ENCODE measurements at regions not wholly inside any gene's neighbourhood (a gene's known extent, or its start where the extent isn't known, plus 50 kb on each side); places are given as distances from the start of the nearest gene placed in this dataset.

- intact Hi-C loops (cut with DNase I) = no loop called here
- no peak for ATAC-seq
These were observed 151.5 kb downstream of the KCNJ2 start for GRCh38 chr17:70320673-70321345.

GRCh38 chr17:70321352-70321751, 152.0 kb downstream of the KCNJ2 start:
- Histone ChIP-seq H3K9me3 (no peaks in the 10 kb centered on the region), H3K4me1 (no peaks in the 10 kb centered on the region), H3K27me3 (no peaks in the 10 kb centered on the region), H3K27ac (no peak overlapping the region), H3K36me3 (no peaks in the 10 kb centered on the region), H3K4me3 (no peak overlapping the region)
- intact Hi-C loops (cut with DNase I) = no loop called here
- WGBS (ENCODE audit: insufficient coverage, low coverage, low lambda C conversion rate, missing lambda C conversion rate) = 58% methylated on average over 4 of the region's 4 CpGs
- ATAC-seq (no peak), DNase-seq (no peak)
- TF ChIP-seq CTCF (IDR thresholded peaks at IDR 0.05) (no peak), POLR2A (IDR thresholded peaks at IDR 0.05) (no peak)

More at GRCh38 chr17:70320673-70321345, 151.5 kb downstream of the KCNJ2 start:
- Histone ChIP-seq H3K27me3 (no peaks in the 10 kb centered on the region), H3K9me3 (no peaks in the 10 kb centered on the region), H3K36me3 (no peaks in the 10 kb centered on the region), H3K27ac (no peak overlapping the region), H3K4me3 (no peak overlapping the region), H3K4me1 (no peaks in the 10 kb centered on the region)
- 57% methylated on average over 5 of the region's 5 CpGs for WGBS (ENCODE audit: insufficient coverage, low coverage, low lambda C conversion rate, missing lambda C conversion rate)
- no peak for DNase-seq
- TF ChIP-seq POLR2A (IDR thresholded peaks at IDR 0.05) = no peak
- no peak for TF ChIP-seq CTCF (IDR thresholded peaks at IDR 0.05)

GRCh38 chr17:70323269-70323668, 153.9 kb downstream of the KCNJ2 start:
- TF ChIP-seq POLR2A (IDR thresholded peaks at IDR 0.05) (no peak), CTCF (IDR thresholded peaks at IDR 0.05) (no peak)
- no peaks in the 10 kb centered on the region for H3K36me3 ChIP-seq
- no peaks in the 10 kb centered on the region for H3K27me3 ChIP-seq
- ATAC-seq = no peak
- intact Hi-C loops (cut with DNase I) = no loop called here
- H3K4me3 ChIP-seq = no peak overlapping the region
- no peak overlapping the region for H3K27ac ChIP-seq
- no peaks in the 10 kb centered on the region for H3K4me1 ChIP-seq
- H3K9me3 ChIP-seq = no peaks in the 10 kb centered on the region
- no peak for DNase-seq
- WGBS (ENCODE audit: insufficient coverage, low coverage, low lambda C conversion rate, missing lambda C conversion rate) = 66% methylated on average over 2 of the region's 2 CpGs

- DNase-seq (no peak), ATAC-seq (no peak)
- Histone ChIP-seq H3K4me1 (no peaks in the 10 kb centered on the region), H3K27me3 (no peaks in the 10 kb centered on the region), H3K9me3 (no peaks in the 10 kb centered on the region), H3K4me3 (no peak overlapping the region), H3K27ac (no peak overlapping the region), H3K36me3 (no peaks in the 10 kb centered on the region)
- intact Hi-C loops (cut with DNase I) = no loop called here
- no peak for TF ChIP-seq POLR2A (IDR thresholded peaks at IDR 0.05)
- WGBS (ENCODE audit: insufficient coverage, low coverage, low lambda C conversion rate, missing lambda C conversion rate) = 53% methylated on average over 1 of the region's 1 CpG
These were observed 154.7 kb downstream of the KCNJ2 start for GRCh38 chr17:70324031-70324430.

GRCh38 chr17:70327279-70327678, 157.9 kb downstream of the KCNJ2 start:
- Histone ChIP-seq H3K4me3 (no peak overlapping the region), H3K9me3 (no peaks in the 10 kb centered on the region), H3K36me3 (no peaks in the 10 kb centered on the region), H3K27me3 (no peaks in the 10 kb centered on the region), H3K4me1 (no peaks in the 10 kb centered on the region), H3K27ac (no peak overlapping the region)
- no peak for ATAC-seq
- TF ChIP-seq POLR2A (IDR thresholded peaks at IDR 0.05) (no peak), CTCF (IDR thresholded peaks at IDR 0.05) (no peak)
- no peak for DNase-seq
- 79% methylated on average over 1 of the region's 1 CpG for WGBS (ENCODE audit: insufficient coverage, low coverage, low lambda C conversion rate, missing lambda C conversion rate)
- intact Hi-C loops (cut with DNase I) = no loop called here
